HAP-1 (cell line): ENCODE measurements at regions not wholly inside any gene's neighbourhood (a gene's known extent, or its start where the extent isn't known, plus 50 kb on each side); places are given as distances from the start of the nearest gene placed in this dataset.

Experiments used
- DNase-seq, 2 experiments: peaks; one replicate each; pipeline ENCODE4 v3.0.0-alpha.2; 2016 to 2020; ENCODE audit warnings: low spot score in 2 of 2
- H3K27me3 ChIP-seq: fragments of 250-450 bp; sonication (Bioruptor Pico); 2 replicates; pipeline ENCODE4 v1.5.1; 2020; ENCODE audit warnings: low read depth, mild to moderate bottlenecking, moderate library complexity
- H3K36me3 ChIP-seq: fragments of 250-450 bp; sonication (Bioruptor Pico); replicated peaks from 2 replicates; pipeline ENCODE4 v1.5.1; 2020; ENCODE audit warnings: mild to moderate bottlenecking
- H3K4me1 ChIP-seq: fragments of 250-450 bp; sonication (Bioruptor Pico); 2 replicates; pipeline ENCODE4 v1.5.1; 2020; ENCODE audit warnings: mild to moderate bottlenecking
- H3K4me3 ChIP-seq: fragments of 250-450 bp; sonication (Bioruptor Pico); 2 replicates; pipeline ENCODE4 v1.5.1; 2020; ENCODE audit warnings: mild to moderate bottlenecking, moderate library complexity
- H3K9me3 ChIP-seq: fragments of 250-450 bp; sonication (Bioruptor Pico); 2 replicates; pipeline ENCODE4 v1.5.1; 2020; ENCODE audit warnings: mild to moderate bottlenecking, moderate library complexity
- in situ Hi-C: fragments of 300-500 bp; cut with MboI; formaldehyde crosslinking; loops from 3 replicates; pipeline ENCODE4 v1.14.3; 2020; ENCODE audit warnings: low sequenced_read_pairs, inconsistent platforms, mixed read lengths

- in situ Hi-C loops, result no loop called here
- H3K4me3 ChIP-seq, result no peak overlapping the region
- no peak for DNase-seq
- peaks cover 12% of the 10 kb centered on the region for H3K4me1 ChIP-seq
- no peaks in the 10 kb centered on the region for H3K36me3 ChIP-seq
- no peaks in the 10 kb centered on the region for H3K9me3 ChIP-seq
- H3K27me3 ChIP-seq, result no peaks in the 10 kb centered on the region
Observed at GRCh38 chr3:168497741-168498140, 402.0 kb upstream of the GOLIM4 start.

DNA sequence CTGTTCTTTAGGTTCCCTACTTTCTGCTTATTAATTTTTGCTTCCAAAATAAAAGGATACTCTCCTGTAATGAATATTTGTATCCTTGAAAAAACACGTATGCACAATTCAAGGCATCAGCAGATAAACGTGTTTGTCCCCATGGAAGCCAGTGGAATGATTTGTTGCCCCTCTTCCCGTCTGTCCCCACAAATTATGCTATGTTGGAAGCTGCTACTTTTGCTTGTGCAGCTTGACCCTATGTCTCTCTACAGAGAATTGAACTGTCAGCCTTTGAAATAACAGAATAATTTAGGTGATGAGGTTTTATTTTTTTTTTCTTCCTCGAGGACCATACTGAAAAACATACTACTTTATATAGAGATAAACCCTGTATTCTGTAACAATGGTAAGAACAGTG lies 401.5 kb upstream of the GOLIM4 start:
- H3K9me3 ChIP-seq, result no peaks in the 10 kb centered on the region
- no peaks in the 10 kb centered on the region for H3K27me3 ChIP-seq
- H3K36me3 ChIP-seq, result no peaks in the 10 kb centered on the region
- H3K4me3 ChIP-seq, result no peak overlapping the region
- in situ Hi-C loops, result no loop called here
- H3K4me1 ChIP-seq, result peaks cover 14% of the 10 kb centered on the region
- no peak for DNase-seq

- in situ Hi-C loops, result no loop called here
- H3K9me3 ChIP-seq, result no peaks in the 10 kb centered on the region
- no peaks in the 10 kb centered on the region for H3K27me3 ChIP-seq
- H3K4me3 ChIP-seq, result no peak overlapping the region
- H3K36me3 ChIP-seq, result no peaks in the 10 kb centered on the region
- DNase-seq, result no peak
- H3K4me1 ChIP-seq, result peaks cover 12% of the 10 kb centered on the region
Observed at GRCh38 chr3:168495932-168496331, 400.2 kb upstream of the GOLIM4 start.

GRCh38 chr3:168495270-168495669 lies 399.5 kb upstream of the GOLIM4 start:
- no peak for DNase-seq
- Histone ChIP-seq H3K27me3 (no peaks in the 10 kb centered on the region), H3K4me3 (no peak overlapping the region), H3K9me3 (no peaks in the 10 kb centered on the region), H3K4me1 (peaks cover 12% of the 10 kb centered on the region), H3K36me3 (no peaks in the 10 kb centered on the region)
- in situ Hi-C loops, result no loop called here

- no peaks in the 10 kb centered on the region for H3K9me3 ChIP-seq
- no peak overlapping the region for H3K4me3 ChIP-seq
- no peaks in the 10 kb centered on the region for H3K36me3 ChIP-seq
- in situ Hi-C loops, result no loop called here
- H3K27me3 ChIP-seq, result no peaks in the 10 kb centered on the region
- peaks cover 12% of the 10 kb centered on the region for H3K4me1 ChIP-seq
- DNase-seq, result no peak
Observed at GRCh38 chr3:168493412-168494205, 397.9 kb upstream of the GOLIM4 start.

DNA sequence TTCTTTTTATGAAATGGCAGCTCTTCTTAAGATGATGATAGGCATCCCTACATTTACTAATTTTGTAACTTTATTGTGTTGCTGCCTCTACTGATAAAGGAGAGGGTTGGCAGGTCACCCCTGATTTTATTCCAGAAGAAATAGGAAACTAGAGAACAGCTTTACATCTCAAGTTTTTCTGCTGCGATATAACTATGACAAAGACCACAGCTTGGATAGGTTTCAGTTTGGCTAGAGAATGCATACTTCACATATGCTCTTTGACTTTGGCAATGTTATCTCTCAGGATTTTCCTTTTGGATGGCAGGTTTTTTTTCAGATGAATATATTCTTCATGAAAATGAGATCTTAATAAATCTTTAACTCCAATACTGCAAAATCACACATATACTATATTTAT lies 395.3 kb upstream of the GOLIM4 start:
- no peaks in the 10 kb centered on the region for H3K9me3 ChIP-seq
- in situ Hi-C loops, result no loop called here
- peaks cover 14% of the 10 kb centered on the region for H3K4me1 ChIP-seq
- no peaks in the 10 kb centered on the region for H3K36me3 ChIP-seq
- H3K27me3 ChIP-seq, result no peaks in the 10 kb centered on the region
- H3K4me3 ChIP-seq, result no peak overlapping the region
- no peak for DNase-seq

DNA sequence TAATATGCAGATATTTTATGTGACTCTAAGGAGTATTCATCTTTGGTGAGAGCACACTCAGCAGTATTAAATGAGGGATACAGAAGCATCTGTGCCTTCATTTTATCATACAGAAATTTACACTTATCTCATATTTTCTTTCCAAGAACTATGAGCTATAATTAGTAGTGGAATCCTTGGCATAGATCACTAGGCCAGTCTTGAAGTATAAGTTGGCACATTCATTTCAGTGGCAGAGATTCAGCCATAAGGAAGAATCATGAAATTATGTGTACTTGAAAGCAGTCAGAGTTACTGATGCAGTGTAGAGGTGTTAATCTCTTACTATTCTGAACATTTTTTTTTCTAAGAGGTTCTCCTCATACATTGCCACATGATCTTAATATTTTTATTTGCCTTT lies 393.6 kb upstream of the GOLIM4 start:
- in situ Hi-C loops, result no loop called here
- H3K27me3 ChIP-seq, result no peaks in the 10 kb centered on the region
- H3K4me3 ChIP-seq, result no peak overlapping the region
- no peaks in the 10 kb centered on the region for H3K9me3 ChIP-seq
- H3K4me1 ChIP-seq, result peaks cover 24% of the 10 kb centered on the region
- DNase-seq, result no peak
- no peaks in the 10 kb centered on the region for H3K36me3 ChIP-seq

DNA sequence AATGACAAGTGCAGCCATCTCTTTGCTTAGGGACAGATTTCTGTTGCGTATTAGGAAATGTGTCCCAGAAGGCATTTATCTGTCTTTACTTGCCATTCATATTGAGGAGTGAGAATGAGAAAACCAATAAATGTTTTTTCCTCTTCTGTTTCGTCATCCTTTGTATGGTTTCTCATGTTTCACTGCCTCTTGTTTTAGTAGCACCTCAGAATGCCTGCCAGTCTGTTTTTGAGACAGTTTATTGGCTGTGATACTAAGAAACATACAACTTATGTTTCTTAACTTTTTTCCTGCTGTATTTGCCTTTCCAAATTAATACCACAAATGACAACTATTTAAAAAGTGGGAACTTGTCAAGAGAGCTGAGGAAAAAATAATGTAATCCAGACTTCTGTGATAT lies 390.2 kb upstream of the GOLIM4 start:
- no peak for DNase-seq
- in situ Hi-C loops, result no loop called here
- no peaks in the 10 kb centered on the region for H3K9me3 ChIP-seq

DNA sequence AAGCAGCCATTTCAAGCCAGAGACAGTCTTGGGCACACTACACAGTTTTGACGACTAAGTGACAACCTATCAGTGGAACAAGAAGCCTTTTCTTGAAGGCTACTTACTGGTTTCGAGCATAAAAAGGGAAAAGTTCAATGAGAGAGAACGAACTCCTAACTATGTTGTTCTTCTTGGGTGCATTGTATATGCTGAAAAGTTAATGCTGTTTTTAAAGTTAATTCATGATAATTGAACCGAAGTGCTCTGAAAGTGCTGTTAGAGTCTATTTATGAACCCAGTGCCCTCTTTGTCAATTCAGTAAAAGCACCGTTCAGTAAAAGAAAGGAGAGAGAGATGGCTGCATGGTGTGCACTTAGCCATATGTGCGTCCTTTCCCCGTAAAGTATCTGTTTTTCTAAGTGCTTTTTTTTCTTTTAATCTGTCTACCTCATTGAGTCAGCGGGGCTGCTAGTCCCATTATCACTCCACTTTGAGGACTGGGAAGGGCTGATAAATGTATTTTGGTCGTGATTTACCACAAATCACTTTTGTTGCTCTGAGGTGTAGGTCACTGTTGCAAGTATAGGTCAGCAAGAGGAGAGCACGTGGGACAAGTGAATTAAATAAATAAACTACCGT lies 380.7 kb upstream of the GOLIM4 start:
- Histone ChIP-seq H3K36me3 (no peaks in the 10 kb centered on the region), H3K9me3 (no peaks in the 10 kb centered on the region), H3K4me3 (no peak overlapping the region), H3K27me3 (no peaks in the 10 kb centered on the region), H3K4me1 (peaks cover 41% of the 10 kb centered on the region)
- DNase-seq, result no peak
- in situ Hi-C loops, result no loop called here

More for the DNA sequence above, 390.2 kb upstream of the GOLIM4 start:
- Histone ChIP-seq H3K27me3 (no peaks in the 10 kb centered on the region), H3K36me3 (no peaks in the 10 kb centered on the region), H3K4me1 (peaks cover 13% of the 10 kb centered on the region), H3K4me3 (no peak overlapping the region)

DNA sequence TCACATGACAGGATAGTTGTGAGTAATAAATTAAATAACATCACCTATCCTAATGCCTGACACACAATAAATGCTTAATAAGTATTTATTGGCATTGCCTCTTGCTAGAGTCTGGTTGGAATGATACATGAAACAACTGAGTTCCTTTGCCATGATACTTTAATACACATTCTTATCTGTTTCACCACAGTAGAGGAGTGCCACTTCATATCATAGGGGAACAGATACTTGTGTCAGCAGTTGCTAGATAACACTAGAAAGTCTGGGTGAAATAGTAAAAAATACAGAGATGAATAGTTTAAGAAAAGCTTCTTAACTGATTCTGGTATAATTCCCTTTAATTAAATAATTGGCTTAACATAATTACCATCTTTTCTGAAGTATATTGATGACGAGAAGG lies 380.0 kb upstream of the GOLIM4 start:
- Histone ChIP-seq H3K4me3 (no peak overlapping the region), H3K36me3 (no peaks in the 10 kb centered on the region), H3K9me3 (no peaks in the 10 kb centered on the region), H3K27me3 (no peaks in the 10 kb centered on the region), H3K4me1 (peaks cover 49% of the 10 kb centered on the region)
- DNase-seq, result no peak
- in situ Hi-C loops, result no loop called here

- Histone ChIP-seq H3K4me3 (no peak overlapping the region), H3K27me3 (no peaks in the 10 kb centered on the region), H3K4me1 (peaks cover 55% of the 10 kb centered on the region), H3K9me3 (no peaks in the 10 kb centered on the region), H3K36me3 (no peaks in the 10 kb centered on the region)
- DNase-seq, result peak; percentile 64 to 82
- in situ Hi-C loops, result loop anchor here (25.0 kb wide), 1 partner anchor 261 kb away; no protein-coding TSS in a partner anchor
Observed at GRCh38 chr3:168473334-168473890, 377.7 kb upstream of the GOLIM4 start.

GRCh38 chr3:168472783-168473182 lies 377.1 kb upstream of the GOLIM4 start:
- H3K4me3 ChIP-seq, result no peak overlapping the region
- H3K9me3 ChIP-seq, result no peaks in the 10 kb centered on the region
- H3K27me3 ChIP-seq, result no peaks in the 10 kb centered on the region
- peaks cover 55% of the 10 kb centered on the region for H3K4me1 ChIP-seq
- peak in 1 of 2 experiments; percentile 100 for DNase-seq
- H3K36me3 ChIP-seq, result no peaks in the 10 kb centered on the region
- in situ Hi-C loops, result loop anchor here (25.0 kb wide), 1 partner anchor 260 kb away; no protein-coding TSS in a partner anchor

DNA sequence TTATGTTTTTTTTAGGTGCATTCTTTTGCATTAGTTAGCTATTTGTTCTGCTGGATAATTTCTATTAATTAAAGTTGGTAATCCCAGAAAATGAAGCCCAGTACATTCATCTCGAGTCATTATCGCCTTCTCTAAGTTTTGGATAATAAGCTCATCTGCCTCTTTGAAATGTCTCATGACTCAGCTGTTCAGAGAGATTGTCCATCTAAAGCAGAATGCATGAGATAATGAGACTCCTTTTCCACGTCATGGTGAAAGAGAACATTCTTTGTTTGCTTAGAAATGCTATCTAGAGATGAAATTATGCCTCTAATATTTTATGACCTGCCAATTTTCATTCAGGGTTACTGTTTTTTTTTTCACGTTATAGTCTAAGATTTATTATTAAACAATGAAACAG lies 374.7 kb upstream of the GOLIM4 start:
- Histone ChIP-seq H3K4me3 (no peak overlapping the region), H3K27me3 (no peaks in the 10 kb centered on the region), H3K36me3 (no peaks in the 10 kb centered on the region), H3K9me3 (no peaks in the 10 kb centered on the region), H3K4me1 (peaks cover 44% of the 10 kb centered on the region)
- DNase-seq, result no peak
- in situ Hi-C loops, result loop anchor here (25.0 kb wide), 1 partner anchor 258 kb away; no protein-coding TSS in a partner anchor

DNA sequence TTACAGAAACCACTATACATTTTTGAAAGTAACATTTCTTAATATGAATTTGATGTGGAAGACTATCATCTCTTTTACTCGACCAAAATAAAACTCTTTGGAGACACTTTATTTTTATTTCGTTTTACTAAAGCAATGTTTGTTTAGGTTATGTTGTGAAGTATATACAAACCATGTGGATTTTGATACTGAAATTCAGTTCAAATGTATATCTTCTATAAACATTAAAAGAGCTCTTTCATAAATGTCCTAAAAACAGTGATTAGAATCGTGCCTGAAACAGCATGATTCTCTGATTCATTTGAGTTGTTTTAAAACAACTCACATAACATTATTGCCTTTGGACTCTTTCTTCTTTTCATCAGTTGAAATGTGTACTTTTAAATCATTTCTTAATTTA lies 373.7 kb upstream of the GOLIM4 start:
- Histone ChIP-seq H3K4me1 (peaks cover 41% of the 10 kb centered on the region), H3K4me3 (no peak overlapping the region), H3K9me3 (no peaks in the 10 kb centered on the region), H3K36me3 (no peaks in the 10 kb centered on the region), H3K27me3 (no peaks in the 10 kb centered on the region)
- DNase-seq, result no peak
- in situ Hi-C loops, result loop anchor here (25.0 kb wide), 1 partner anchor 257 kb away; no protein-coding TSS in a partner anchor
